GM19452 (cell line): ENCODE measurements at regions not wholly inside any gene's neighbourhood (a gene's known extent, or its start where the extent isn't known, plus 50 kb on each side); places are given as distances from the start of the nearest gene placed in this dataset.

Experiments
- ATAC-seq: cut with Tn5 transposase; IDR thresholded peaks from one replicate; pipeline ENCODE4 v1.9.1; 2021; ENCODE audit not compliant: unreplicated experiment

DNA sequence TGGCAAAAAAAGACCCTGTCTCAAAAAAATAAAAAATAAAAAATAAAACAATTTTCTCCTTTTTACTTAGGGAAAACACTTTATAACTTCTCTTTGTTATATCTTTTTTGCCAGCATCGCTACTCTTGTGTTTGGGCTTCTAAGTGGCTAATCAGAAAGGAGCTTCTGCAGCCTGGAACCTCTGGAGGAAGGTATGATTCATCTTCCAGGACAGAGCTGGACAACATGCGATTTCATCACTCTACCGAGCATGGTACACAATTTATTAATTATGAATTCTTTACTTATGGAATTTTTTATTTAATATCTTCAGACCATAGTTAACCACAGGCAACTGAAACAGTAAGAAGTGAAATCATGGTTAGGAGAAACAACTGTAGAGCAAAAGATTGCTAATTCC, 1254.3 kb upstream of the AGA start:
- ATAC-seq = no peak

GRCh38 chr4:178712486-178712885, 1270.2 kb upstream of the AGA start:
- ATAC-seq = no peak

DNA sequence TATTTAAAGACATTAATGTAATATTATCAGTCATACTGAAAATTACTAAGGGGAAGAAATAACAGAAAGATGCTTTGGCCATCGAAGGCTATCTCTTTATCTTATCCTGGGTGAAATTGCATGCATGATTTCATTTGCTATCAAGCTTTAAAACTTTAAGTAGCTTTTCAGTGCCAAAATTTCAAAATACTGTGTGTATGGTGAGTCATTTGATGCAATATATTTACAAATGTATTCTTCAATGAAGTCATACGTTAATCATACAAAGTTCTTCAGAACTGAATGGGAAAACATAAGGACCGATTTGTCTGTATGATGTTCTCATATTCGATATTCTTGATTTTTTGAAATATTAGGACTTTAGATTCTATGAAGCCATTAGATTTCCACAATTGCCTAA, 1295.8 kb upstream of the AGA start:
- ATAC-seq = no peak

- no peak for ATAC-seq
Observed at GRCh38 chr4:178745203-178745602, 1303.0 kb upstream of the AGA start.

DNA sequence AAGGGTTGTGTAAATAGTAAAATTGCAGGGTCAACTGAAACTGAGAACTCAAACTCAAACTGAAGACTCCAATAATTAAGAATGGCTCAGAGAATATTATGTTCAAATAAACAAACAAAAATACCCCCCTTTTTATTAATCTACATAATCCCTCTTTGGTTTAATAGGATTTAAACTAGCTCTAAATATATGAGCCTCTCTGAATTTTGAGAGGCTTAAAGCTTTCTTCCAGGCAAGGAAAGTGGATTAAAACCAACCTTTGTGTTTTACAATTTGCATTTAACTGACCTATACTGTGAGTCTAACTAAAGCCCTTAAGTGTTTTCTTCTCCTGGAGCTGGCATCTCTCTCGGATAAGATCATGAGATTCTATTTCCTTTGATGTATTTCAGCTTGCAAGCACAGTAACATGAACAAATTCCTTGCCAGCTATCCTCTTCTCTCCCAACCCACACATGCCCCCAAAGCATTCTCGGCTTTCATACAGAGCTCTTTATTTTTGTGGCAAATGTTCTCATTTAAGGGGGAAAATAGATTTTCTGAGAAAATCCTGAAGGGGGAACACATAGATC, 1310.8 kb upstream of the AGA start:
- no peak for ATAC-seq

DNA sequence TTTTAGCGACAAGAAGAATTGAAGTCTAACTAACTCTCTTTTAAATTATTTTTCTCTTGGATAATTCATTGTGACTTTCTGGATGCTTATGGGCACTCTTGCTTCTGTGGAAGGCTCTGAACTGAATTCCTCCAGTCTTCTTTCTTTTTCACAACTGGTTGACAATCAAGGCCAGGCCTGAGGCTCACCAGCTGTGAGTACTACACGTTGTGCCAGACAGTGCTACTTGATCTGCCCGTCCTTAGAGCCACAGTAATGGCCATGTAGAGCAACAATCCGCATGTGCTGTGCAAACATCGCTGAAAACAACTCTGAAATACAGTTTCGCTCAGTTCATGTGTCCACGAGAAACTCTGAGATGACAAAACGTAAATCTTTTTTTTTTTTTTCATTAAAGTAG, 1336.3 kb upstream of the AGA start:
- no peak for ATAC-seq

DNA sequence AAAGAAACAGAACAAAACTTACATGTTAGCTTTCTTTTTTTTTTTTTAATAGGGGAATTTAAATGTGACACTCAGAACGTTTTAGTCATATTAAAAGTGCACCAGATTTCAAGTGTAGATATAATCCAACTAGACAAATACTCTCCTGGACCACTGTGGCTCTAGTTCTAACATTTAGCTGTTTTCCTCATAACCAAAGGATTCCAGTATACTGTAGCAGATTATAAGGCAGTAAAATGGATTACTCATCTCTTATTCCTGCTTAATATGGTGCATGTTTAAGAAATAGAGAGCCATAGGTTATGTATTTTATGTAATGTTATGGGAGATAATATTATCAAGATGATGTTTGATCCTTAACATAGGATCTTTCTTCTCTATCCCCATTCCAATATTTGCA, 1339.5 kb upstream of the AGA start:
- no peak for ATAC-seq

DNA sequence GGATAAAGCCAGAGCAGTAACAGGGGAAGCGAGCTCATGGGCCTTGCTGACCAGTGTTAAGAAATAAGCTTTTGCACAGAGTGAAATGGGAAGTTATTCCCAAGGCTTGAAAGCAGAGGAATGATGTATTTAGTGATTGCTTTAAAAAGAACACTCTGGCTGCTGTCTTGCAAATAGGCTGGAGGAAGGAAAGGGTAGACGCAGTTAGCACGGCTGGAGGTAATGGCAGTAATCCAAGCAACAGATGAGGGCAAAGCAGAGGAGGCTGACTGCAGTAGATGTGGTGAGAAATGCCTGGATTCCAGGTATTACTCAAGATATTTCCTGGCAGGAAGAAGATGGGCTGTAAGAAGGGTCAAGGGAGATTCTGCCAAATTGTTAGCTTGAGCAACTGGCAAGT, 1342.3 kb upstream of the AGA start:
- ATAC-seq = no peak

DNA sequence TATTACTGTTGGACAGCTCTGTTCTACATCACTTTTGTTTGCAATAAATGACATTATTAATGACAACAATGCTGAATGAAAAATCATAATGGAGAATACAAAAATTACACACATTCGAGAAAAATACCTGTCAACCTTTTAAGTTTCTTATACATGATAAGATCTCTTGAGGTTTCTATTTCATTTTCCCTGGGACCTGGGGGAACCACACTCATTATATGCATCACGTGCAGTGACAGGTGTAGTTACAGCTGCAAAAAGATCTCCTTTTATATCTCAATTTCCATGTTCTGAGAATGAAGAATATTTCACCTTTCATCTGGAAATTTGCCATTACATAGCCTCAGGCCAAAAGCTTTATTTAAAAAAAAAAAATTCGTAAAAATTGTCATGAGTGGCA, 1347.0 kb upstream of the AGA start:
- ATAC-seq = no peak

- no peak for ATAC-seq
Observed at GRCh38 chr4:178799204-178799603, 1357.0 kb upstream of the AGA start.

- no peak for ATAC-seq
Observed at GRCh38 chr4:178808106-178808505, 1365.9 kb upstream of the AGA start.

- no peak for ATAC-seq
Observed at GRCh38 chr4:178809921-178810320, 1367.7 kb upstream of the AGA start.

- no peak for ATAC-seq
Observed at GRCh38 chr4:178811356-178811755, 1369.1 kb upstream of the AGA start.

DNA sequence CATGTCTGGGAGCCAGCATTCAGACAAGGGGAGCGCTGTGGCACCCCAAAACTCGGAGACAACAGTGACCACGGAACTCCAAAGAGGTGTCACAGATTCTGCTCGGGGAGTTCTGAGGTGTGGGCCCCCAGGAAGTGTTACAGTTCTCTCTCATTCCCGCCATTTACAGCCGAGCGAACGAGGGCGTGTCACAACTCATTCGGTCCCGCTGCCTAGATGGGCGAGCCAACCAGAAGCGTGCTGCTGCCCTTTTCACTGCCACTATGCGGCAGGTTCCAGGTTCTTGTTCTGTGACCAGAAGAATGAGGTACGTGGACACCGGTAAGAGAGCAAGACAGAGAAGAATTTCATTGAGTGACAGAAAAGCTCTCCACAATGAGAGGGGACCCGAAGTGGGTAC, 1370.6 kb upstream of the AGA start:
- ATAC-seq = no peak

DNA sequence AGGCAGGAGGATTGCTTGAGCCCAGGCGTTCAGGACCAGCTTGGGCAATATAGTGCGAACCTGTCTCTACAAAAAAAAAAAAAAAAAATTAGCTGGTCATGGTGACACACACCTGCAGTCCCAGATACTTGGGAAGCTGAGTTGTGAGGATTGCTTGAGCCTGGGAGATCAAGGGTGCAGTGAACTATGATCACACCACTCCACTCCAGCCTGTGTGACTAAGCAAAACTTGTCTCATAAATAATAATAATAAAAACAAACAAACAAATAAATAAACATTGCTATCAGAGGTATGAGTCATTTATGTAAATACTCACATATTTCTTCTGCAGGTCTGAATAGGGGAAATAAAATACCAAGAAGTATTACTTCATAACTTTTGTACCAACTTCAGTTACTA, 1372.7 kb upstream of the AGA start:
- no peak for ATAC-seq

GRCh38 chr4:178823673-178824295, 1381.5 kb upstream of the AGA start:
- no peak for ATAC-seq

- no peak for ATAC-seq
Observed at GRCh38 chr4:178836865-178837264, 1394.6 kb upstream of the AGA start.

DNA sequence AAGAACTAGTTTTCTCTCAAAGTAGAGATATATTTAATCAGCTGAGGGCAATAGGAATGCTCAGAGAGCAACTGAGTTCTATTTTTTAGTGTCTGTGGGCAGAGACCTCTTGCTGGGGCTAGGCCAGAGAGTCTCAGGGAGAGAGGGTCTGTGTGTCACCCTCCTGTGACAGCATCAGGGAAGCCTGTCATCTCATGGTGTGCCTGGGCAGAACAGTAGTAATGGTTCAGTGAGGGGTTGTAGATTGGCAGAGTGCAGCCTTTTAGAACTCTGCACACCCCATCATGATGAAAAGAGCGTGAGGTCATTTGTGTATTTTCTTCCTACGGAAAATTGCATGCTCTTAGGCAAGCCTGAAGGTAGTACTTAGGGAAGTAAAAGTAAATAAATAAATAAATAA, 1396.5 kb upstream of the AGA start:
- no peak for ATAC-seq

DNA sequence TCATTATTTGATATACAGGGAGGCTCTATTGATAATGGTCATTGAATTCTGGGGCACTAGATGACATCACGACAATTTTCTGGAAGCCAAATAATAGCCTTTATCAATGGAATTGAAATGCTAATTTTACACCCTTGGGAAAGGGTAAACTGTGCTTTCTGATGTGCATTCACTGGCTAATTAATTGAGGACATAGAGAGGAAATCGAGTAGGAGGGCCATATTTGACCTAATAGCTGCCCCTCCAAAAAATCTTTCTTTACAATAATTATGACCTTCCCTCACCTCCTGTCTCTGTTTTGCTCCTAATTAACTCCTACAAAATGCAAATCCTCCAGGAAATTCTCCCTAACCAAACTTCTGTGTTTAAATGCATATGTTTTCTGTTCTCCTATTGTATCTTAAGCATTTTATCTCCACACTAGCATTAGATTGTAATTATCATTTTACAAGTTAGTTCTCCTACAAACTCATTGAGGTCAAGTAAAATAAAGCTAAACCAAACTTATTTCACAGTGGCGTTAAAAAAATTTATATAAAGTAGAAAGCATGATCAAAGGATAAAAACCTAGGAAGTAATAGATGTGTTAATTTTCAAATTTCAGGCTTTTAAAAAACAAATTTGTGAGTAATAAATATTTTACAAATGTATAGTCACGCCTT, 1414.0 kb upstream of the AGA start:
- no peak for ATAC-seq

DNA sequence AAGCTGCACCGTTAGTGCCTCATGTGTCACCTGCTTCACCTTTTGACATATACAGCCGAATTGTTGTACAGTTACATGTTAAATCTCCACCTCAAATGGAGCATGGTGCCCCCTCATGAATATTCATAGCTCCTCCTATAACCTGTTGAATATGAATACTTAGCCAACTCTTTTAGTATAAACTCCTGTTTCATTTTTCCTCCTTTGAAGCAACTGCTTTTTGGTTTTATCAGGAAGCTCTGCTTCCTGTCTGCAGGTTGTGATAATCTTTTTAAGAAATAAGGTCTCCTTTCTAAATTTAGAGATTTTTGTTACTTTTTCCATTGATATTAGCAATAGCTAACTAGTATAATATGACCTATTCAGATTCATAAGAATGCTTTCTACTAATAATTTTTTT, 1429.2 kb upstream of the AGA start:
- no peak for ATAC-seq

GRCh38 chr4:178881937-178882336, 1439.7 kb upstream of the AGA start:
- no peak for ATAC-seq

GRCh38 chr4:178894126-178894525, 1451.9 kb upstream of the AGA start:
- ATAC-seq = no peak

GRCh38 chr4:178899084-178899483, 1456.8 kb upstream of the AGA start:
- ATAC-seq = no peak
